NOMO-1 treated with DMSO at 0.1 percent for 48 hours (cell line): ENCODE measurements at regions not wholly inside any gene's neighbourhood (a gene's known extent, or its start where the extent isn't known, plus 50 kb on each side); places are given as distances from the start of the nearest gene placed in this dataset.
"Not testable (repeated sequence)": the region's sequence is repeated elsewhere in the genome, so short reads cannot be mapped to it uniquely, and the experiment has no call there.

ENCODE experiments used
- DNase-seq: peaks from one replicate; lab custom pipeline; 2025; ENCODE audit not compliant: unreplicated experiment; lab: John Stamatoyannopoulos, UW

GRCh38 chr5:179410291-179411160 lies 65.3 kb upstream of the ADAMTS2 start:
- no peak for DNase-seq

GRCh38 chr5:179409806-179410205 lies 64.5 kb upstream of the ADAMTS2 start:
- no peak for DNase-seq

- DNase-seq: no peak
Measured at GRCh38 chr5:179408611-179409010, 63.4 kb upstream of the ADAMTS2 start.

GRCh38 chr5:179407191-179408175 lies 62.2 kb upstream of the ADAMTS2 start:
- DNase-seq: no peak

GRCh38 chr5:179406031-179406961 lies 61.0 kb upstream of the ADAMTS2 start:
- no peak for DNase-seq

GRCh38 chr5:179405426-179406030 lies 60.3 kb upstream of the ADAMTS2 start:
- DNase-seq: no peak

- DNase-seq: no peak
Measured at GRCh38 chr5:179405054-179405416, 59.8 kb upstream of the ADAMTS2 start.

- no peak for DNase-seq
Measured at GRCh38 chr5:179404321-179405053, 59.2 kb upstream of the ADAMTS2 start.

- DNase-seq: no peak
Measured at GRCh38 chr5:179403426-179404147, 58.3 kb upstream of the ADAMTS2 start.

GRCh38 chr5:179400435-179400834 lies 55.2 kb upstream of the ADAMTS2 start:
- not testable (repeated sequence) for DNase-seq

GRCh38 chr5:179400020-179400419 lies 54.8 kb upstream of the ADAMTS2 start:
- DNase-seq: no peak

GRCh38 chr5:179399327-179399726 lies 54.1 kb upstream of the ADAMTS2 start:
- DNase-seq: not testable (repeated sequence)

- peak; percentile 0 for DNase-seq
Measured at GRCh38 chr5:179397516-179397915, 52.3 kb upstream of the ADAMTS2 start.
